Sigmoid colon (tissue), 6 donors: ENCODE measurements at regions not wholly inside any gene's neighbourhood (a gene's known extent, or its start where the extent isn't known, plus 50 kb on each side); places are given as distances from the start of the nearest gene placed in this dataset.
"Not testable (repeated sequence)": the region's sequence is repeated elsewhere in the genome, so short reads cannot be mapped to it uniquely, and the experiment has no call there.

ENCODE experiments used
- DNase-seq: peaks from one replicate; pipeline ENCODE4 v3.0.0-alpha.2; 2019
- H3K27ac ChIP-seq, 4 donors: fragments of 200-600 bp; sonication (generic); one replicate each; pipeline ENCODE4 v1.5.1; 2016 to 2019; ENCODE audit warnings: mild to moderate bottlenecking in 1 of 4
- H3K27me3 ChIP-seq, 3 donors: fragments of 200-600 bp; sonication (generic); one replicate each; pipeline ENCODE4 v1.5.1; 2019; ENCODE audit warnings: mild to moderate bottlenecking in 1 of 3
- H3K36me3 ChIP-seq, 4 donors: fragments of 200-600 bp; sonication (generic); one replicate each; pipeline ENCODE4 v1.5.1; 2016 to 2019
- H3K4me1 ChIP-seq, 4 donors: fragments of 200-600 bp; sonication (generic); one replicate each; pipeline ENCODE4 v1.5.1; 2017 to 2019
- H3K4me3 ChIP-seq, 4 donors: fragments of 200-600 bp; sonication (generic); one replicate each; pipeline ENCODE4 v1.5.1; 2017 to 2019; ENCODE audit warnings: mild to moderate bottlenecking in 2 of 4, moderate library complexity in 1 of 4
- H3K9me3 ChIP-seq, 4 donors: fragments of 200-600 bp in 3 of 4; sonication (generic) in 3 of 4; one replicate each; pipeline versions ENCODE4 v1.5.1 to v1.6.1; 2013 to 2019
- CTCF ChIP-seq, 4 experiments: fragments of 450-650 bp in 3 of 4; fragments of 200-600 bp in 1 of 4; IDR thresholded peaks; one replicate each; pipeline ENCODE4 v1.5.1; 2016 to 2019; ENCODE audit warnings: antibody characterized with exemption in 4 of 4, mild to moderate bottlenecking in 3 of 4, moderate library complexity in 2 of 4
- EP300 ChIP-seq, 4 donors: sonication (generic); formaldehyde crosslinking; IDR thresholded peaks; one replicate each; pipeline ENCODE4 v1.6.1; 2017; ENCODE audit warnings: antibody characterized with exemption in 4 of 4
- POLR2A ChIP-seq, 2 donors: fragments of 450-650 bp; IDR thresholded peaks; one replicate each; pipeline ENCODE4 v1.6.1; 2016; ENCODE audit warnings: antibody characterized with exemption in 2 of 2, mild to moderate bottlenecking in 2 of 2, moderate library complexity in 2 of 2
- POLR2AphosphoS5 ChIP-seq, 4 donors: sonication (generic); formaldehyde crosslinking; IDR thresholded peaks; one replicate each; pipeline ENCODE4 v1.6.1; 2017; ENCODE audit warnings: antibody characterized with exemption in 4 of 4
- WGBS, 2 donors: extraction: QIAGEN DNeasy Blood & Tissue Kit; methylation state at CpG; one replicate each; pipeline ENCODE4 v1.1.7; 2013; 5-methylcytosine and 5-hydroxymethylcytosine counted together
- intact Hi-C: fragments of 100-400 bp; cut with DNase I; formaldehyde crosslinking; loops from one replicate; pipeline ENCODE4 v1.15.1; 2023
- donor health status: healthy with polysubstance abuse.
- donor health status: healthy.

- Histone ChIP-seq H3K9me3 (no peaks in the 10 kb centered on the region), H3K4me1 (no peaks in the 10 kb centered on the region), H3K27me3 (peaks cover 0 to 5% (median 0%) of the 10 kb centered on the region in 3 donors), H3K27ac (no peak overlapping the region), H3K4me3 (no peak overlapping the region), H3K36me3 (no peaks in the 10 kb centered on the region)
- intact Hi-C loops, result no loop called here
- WGBS, 2 donors, result 17 to 66% methylated on average over 10 of the region's 10 CpGs
- TF ChIP-seq POLR2AphosphoS5 (IDR thresholded peaks at IDR 0.05) (no peak), POLR2A (IDR thresholded peaks at IDR 0.05) (no peak), CTCF (IDR thresholded peaks at IDR 0.05) (no peak), EP300 (IDR thresholded peaks at IDR 0.05) (no peak)
- DNase-seq, result no peak
These were observed 249.0 kb downstream of the SETD4 start for GRCh38 chr21:35811191-35811806.

GRCh38 chr21:35810431-35810970 lies 249.8 kb downstream of the SETD4 start:
- no peak for DNase-seq
- H3K36me3 ChIP-seq, result no peaks in the 10 kb centered on the region
- no peak overlapping the region for H3K27ac ChIP-seq
- intact Hi-C loops, result no loop called here
- no peak overlapping the region for H3K4me3 ChIP-seq
- TF ChIP-seq CTCF (IDR thresholded peaks at IDR 0.05) (no peak), POLR2AphosphoS5 (IDR thresholded peaks at IDR 0.05) (no peak), POLR2A (IDR thresholded peaks at IDR 0.05) (no peak), EP300 (IDR thresholded peaks at IDR 0.05) (no peak)
- H3K9me3 ChIP-seq, result no peaks in the 10 kb centered on the region
- 91% methylated on average over 7 of the region's 7 CpGs for WGBS, 2 donors
- peaks cover 0 to 5% (median 0%) of the 10 kb centered on the region in 3 donors for H3K27me3 ChIP-seq
- no peaks in the 10 kb centered on the region for H3K4me1 ChIP-seq

GRCh38 chr21:35801391-35801790 lies 258.9 kb downstream of the SETD4 start:
- H3K27me3 ChIP-seq, result no peaks in the 10 kb centered on the region
- WGBS, 2 donors, result 56 to 84% methylated on average over 4 of the region's 4 CpGs
- intact Hi-C loops, result no loop called here
- H3K36me3 ChIP-seq, result no peaks in the 10 kb centered on the region
- no peak for TF ChIP-seq POLR2AphosphoS5 (IDR thresholded peaks at IDR 0.05)
- no peak for TF ChIP-seq CTCF (IDR thresholded peaks at IDR 0.05)
- TF ChIP-seq EP300 (IDR thresholded peaks at IDR 0.05), result no peak
- no peak for TF ChIP-seq POLR2A (IDR thresholded peaks at IDR 0.05)
- H3K9me3 ChIP-seq, result no peaks in the 10 kb centered on the region
- H3K4me3 ChIP-seq, result no peak overlapping the region
- no peak overlapping the region for H3K27ac ChIP-seq
- no peaks in the 10 kb centered on the region for H3K4me1 ChIP-seq
- no peak for DNase-seq

GRCh38 chr21:35800796-35801385 lies 259.4 kb downstream of the SETD4 start:
- H3K4me3 ChIP-seq, H3K9me3 ChIP-seq, H3K4me1 ChIP-seq, H3K36me3 ChIP-seq, H3K27me3 ChIP-seq, intact Hi-C loops, H3K27ac ChIP-seq, DNase-seq: not testable (repeated sequence)
- WGBS, 2 donors, result 90 to 91% methylated on average over 9 of the region's 9 CpGs

GRCh38 chr21:35796844-35797243 lies 263.5 kb downstream of the SETD4 start:
- no peak overlapping the region for H3K4me3 ChIP-seq
- 8 to 32% methylated on average over 2 of the region's 2 CpGs for WGBS, 2 donors
- H3K4me1 ChIP-seq, result no peaks in the 10 kb centered on the region

GRCh38 chr21:35794527-35794926 lies 265.8 kb downstream of the SETD4 start:
- DNase-seq, H3K36me3 ChIP-seq, H3K27ac ChIP-seq, H3K9me3 ChIP-seq, H3K27me3 ChIP-seq, intact Hi-C loops, H3K4me1 ChIP-seq, H3K4me3 ChIP-seq: not testable (repeated sequence)
- 76 to 87% methylated on average over 4 of the region's 4 CpGs for WGBS, 2 donors

More at GRCh38 chr21:35796844-35797243, 263.5 kb downstream of the SETD4 start:
- Histone ChIP-seq H3K9me3 (no peaks in the 10 kb centered on the region), H3K27ac (no peak overlapping the region), H3K36me3 (no peaks in the 10 kb centered on the region), H3K27me3 (no peaks in the 10 kb centered on the region)
- intact Hi-C loops, result no loop called here
- no peak for TF ChIP-seq CTCF (IDR thresholded peaks at IDR 0.05)
- no peak for TF ChIP-seq EP300 (IDR thresholded peaks at IDR 0.05)
- TF ChIP-seq POLR2AphosphoS5 (IDR thresholded peaks at IDR 0.05), result no peak
- TF ChIP-seq POLR2A (IDR thresholded peaks at IDR 0.05), result no peak
- no peak for DNase-seq
